Vagina (tissue), 2 donors: ENCODE measurements at regions not wholly inside any gene's neighbourhood (a gene's known extent, or its start where the extent isn't known, plus 50 kb on each side); places are given as distances from the start of the nearest gene placed in this dataset.

Experiments used
- CTCF ChIP-seq, 3 experiments: fragments of 450-650 bp in 2 of 3; fragments of 200-600 bp in 1 of 3; sonication (generic) in 1 of 3; IDR thresholded peaks; one replicate each; pipeline ENCODE4 v1.5.1; 2017 to 2019; ENCODE audit warnings: antibody characterized with exemption in 3 of 3, mild to moderate bottlenecking in 2 of 3, moderate library complexity in 2 of 3
- POLR2A ChIP-seq, 2 donors: fragments of 450-650 bp; IDR thresholded peaks; one replicate each; pipeline ENCODE4 v1.6.1; 2017; ENCODE audit warnings: antibody characterized with exemption in 2 of 2, mild to moderate bottlenecking in 2 of 2, moderate library complexity in 2 of 2
- POLR2AphosphoS5 ChIP-seq, 2 donors: sonication (generic); formaldehyde crosslinking; IDR thresholded peaks; one replicate each; pipeline ENCODE4 v1.9.0; 2017; ENCODE audit warnings: antibody characterized with exemption in 2 of 2, mild to moderate bottlenecking in 2 of 2, low read depth in 1 of 2; ENCODE audit not compliant: insufficient read depth in 1 of 2

- TF ChIP-seq CTCF (IDR thresholded peaks at IDR 0.05) (no peak), POLR2A (IDR thresholded peaks at IDR 0.05) (no peak), POLR2AphosphoS5 (IDR thresholded peaks at IDR 0.05; ENCODE audit: insufficient read depth in 1 of 2, low read depth in 1 of 2) (no peak)
These were observed 80.0 kb downstream of the KCNJ18 start for GRCh38 chr17:21772321-21772720.
